ENCODE measurements at regions not wholly inside any gene's neighbourhood (a gene's known extent, or its start where the extent isn't known, plus 50 kb on each side); places are given as distances from the start of the nearest gene placed in this dataset.

DNA sequence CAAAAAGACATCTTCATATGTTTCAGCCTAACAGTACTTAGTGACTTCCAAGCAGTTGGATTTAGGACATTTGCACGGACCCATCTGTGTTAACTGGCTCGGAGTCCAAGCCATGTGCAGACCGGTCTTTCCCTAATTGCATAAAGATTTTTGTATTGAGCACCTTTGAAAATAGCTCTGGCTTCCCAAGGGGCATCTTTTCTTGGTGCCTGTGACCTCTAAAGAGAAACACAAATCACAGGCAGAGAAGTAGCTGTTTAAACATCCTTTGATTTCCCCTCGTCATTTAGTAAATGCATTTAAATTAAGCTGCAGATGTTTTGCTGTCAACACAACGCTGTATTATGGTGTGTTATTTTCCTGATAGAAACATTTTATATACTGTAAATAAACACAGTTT lies 288.2 kb upstream of the SALL1 start:
- Histone ChIP-seq H3K9me3 (no peaks in the 10 kb centered on the region), H3K4me1 (ENCODE audit: control insufficient read depth in 1 of 2, insufficient read depth in 1 of 2, low read depth in 1 of 2, low read length in 1 of 2) (no peaks in the 10 kb centered on the region), H3K27ac (no peak overlapping the region), H3K27me3 (peaks cover 44% of the 10 kb centered on the region), H3K36me3 (no peaks in the 10 kb centered on the region), H3K4me3 (ENCODE audit: low read depth in 1 of 2, low read length in 1 of 2) (no peak overlapping the region)
- TF ChIP-seq, protein P1, sequence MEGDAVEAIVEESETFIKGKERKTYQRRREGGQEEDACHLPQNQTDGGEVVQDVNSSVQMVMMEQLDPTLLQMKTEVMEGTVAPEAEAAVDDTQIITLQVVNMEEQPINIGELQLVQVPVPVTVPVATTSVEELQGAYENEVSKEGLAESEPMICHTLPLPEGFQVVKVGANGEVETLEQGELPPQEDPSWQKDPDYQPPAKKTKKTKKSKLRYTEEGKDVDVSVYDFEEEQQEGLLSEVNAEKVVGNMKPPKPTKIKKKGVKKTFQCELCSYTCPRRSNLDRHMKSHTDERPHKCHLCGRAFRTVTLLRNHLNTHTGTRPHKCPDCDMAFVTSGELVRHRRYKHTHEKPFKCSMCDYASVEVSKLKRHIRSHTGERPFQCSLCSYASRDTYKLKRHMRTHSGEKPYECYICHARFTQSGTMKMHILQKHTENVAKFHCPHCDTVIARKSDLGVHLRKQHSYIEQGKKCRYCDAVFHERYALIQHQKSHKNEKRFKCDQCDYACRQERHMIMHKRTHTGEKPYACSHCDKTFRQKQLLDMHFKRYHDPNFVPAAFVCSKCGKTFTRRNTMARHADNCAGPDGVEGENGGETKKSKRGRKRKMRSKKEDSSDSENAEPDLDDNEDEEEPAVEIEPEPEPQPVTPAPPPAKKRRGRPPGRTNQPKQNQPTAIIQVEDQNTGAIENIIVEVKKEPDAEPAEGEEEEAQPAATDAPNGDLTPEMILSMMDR (IDR thresholded peaks at IDR 0.05): no peak

DNA sequence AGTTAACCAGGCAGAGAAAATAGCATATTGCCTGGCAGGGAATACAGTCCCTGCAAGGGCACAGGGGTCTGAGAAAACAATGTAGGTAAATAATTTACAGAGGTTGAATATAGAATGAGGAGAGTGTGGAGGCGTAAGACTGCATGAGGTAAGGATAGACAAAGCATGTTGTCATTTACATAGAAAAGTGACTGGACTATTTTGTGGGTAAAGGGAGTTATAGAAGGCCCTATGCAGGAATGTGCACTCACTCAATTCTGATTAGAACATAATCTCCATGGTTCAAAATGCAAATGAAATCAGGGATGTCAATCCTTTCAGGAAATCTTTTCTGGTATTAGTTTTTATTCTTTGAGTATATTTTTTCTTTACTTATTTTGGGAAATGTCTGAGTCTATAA lies 285.7 kb upstream of the SALL1 start:
- TF ChIP-seq, protein P1 (IDR thresholded peaks at IDR 0.05): no peak
- Histone ChIP-seq H3K36me3 (no peaks in the 10 kb centered on the region), H3K4me3 (ENCODE audit: low read depth in 1 of 2, low read length in 1 of 2) (no peak overlapping the region), H3K27me3 (peaks cover 28% of the 10 kb centered on the region), H3K27ac (no peak overlapping the region), H3K4me1 (ENCODE audit: control insufficient read depth in 1 of 2, insufficient read depth in 1 of 2, low read depth in 1 of 2, low read length in 1 of 2) (no peaks in the 10 kb centered on the region), H3K9me3 (no peaks in the 10 kb centered on the region)

DNA sequence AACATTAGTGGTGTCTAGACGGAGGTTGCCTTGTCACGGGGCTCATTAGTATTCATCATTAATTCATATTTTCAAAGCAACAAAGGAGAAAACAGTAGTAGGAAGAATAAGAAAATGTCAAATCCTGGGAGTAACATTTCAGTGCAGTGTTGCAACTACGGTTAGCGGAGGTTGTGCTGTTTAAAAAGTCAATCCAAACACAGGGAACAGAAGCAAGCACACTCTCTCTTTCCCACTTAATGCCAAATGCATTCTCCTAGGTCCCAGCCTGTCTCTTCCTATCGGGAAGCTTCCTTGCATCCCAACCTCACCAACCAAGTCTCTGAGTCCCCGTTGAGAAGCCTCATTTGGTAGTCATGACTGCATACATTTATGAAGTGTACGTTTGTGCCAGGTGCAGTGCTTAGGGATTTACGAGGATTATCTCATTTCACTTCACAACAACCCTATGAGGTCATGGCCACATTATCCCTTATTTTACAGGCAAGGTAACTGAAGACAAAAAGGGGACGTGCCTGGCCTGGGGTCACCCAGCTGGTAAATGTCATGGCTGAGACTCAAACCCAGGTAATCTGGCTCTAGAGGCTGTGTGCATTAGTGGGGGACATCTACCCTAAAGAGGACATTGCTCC lies 283.6 kb upstream of the SALL1 start:
- no peaks in the 10 kb centered on the region for H3K9me3 ChIP-seq
- H3K4me1 ChIP-seq (ENCODE audit: control insufficient read depth in 1 of 2, insufficient read depth in 1 of 2, low read depth in 1 of 2, low read length in 1 of 2): no peaks in the 10 kb centered on the region
- no peaks in the 10 kb centered on the region for H3K36me3 ChIP-seq
- H3K27ac ChIP-seq: no peak overlapping the region
- peaks cover 7% of the 10 kb centered on the region for H3K27me3 ChIP-seq
- TF ChIP-seq, protein P1 (IDR thresholded peaks at IDR 0.05): no peak
- H3K4me3 ChIP-seq (ENCODE audit: low read depth in 1 of 2, low read length in 1 of 2): no peak overlapping the region

DNA sequence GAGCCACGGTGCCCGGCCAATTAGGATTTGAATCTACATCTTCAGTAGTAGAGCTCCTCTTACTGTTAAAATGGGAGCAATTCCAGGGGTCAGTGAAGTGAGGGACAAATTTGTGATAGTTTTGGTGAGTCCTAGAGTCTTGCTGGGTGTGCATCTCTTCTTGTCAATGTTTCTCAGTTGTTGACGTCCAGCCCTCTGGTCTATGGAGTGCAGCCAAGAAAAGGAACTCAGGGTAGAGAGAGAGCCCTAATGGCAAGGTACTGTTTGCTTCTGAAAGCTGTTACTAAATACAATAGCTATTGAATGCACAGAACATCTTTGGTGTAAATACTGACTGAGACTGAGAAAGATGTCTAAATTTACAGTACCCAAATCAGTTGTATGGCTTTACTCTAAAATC lies 282.5 kb upstream of the SALL1 start:
- Histone ChIP-seq H3K27me3 (no peaks in the 10 kb centered on the region), H3K4me3 (ENCODE audit: low read depth in 1 of 2, low read length in 1 of 2) (no peak overlapping the region), H3K36me3 (no peaks in the 10 kb centered on the region), H3K9me3 (no peaks in the 10 kb centered on the region), H3K4me1 (ENCODE audit: control insufficient read depth in 1 of 2, insufficient read depth in 1 of 2, low read depth in 1 of 2, low read length in 1 of 2) (no peaks in the 10 kb centered on the region), H3K27ac (no peak overlapping the region)
- TF ChIP-seq, protein P1 (IDR thresholded peaks at IDR 0.05): no peak

DNA sequence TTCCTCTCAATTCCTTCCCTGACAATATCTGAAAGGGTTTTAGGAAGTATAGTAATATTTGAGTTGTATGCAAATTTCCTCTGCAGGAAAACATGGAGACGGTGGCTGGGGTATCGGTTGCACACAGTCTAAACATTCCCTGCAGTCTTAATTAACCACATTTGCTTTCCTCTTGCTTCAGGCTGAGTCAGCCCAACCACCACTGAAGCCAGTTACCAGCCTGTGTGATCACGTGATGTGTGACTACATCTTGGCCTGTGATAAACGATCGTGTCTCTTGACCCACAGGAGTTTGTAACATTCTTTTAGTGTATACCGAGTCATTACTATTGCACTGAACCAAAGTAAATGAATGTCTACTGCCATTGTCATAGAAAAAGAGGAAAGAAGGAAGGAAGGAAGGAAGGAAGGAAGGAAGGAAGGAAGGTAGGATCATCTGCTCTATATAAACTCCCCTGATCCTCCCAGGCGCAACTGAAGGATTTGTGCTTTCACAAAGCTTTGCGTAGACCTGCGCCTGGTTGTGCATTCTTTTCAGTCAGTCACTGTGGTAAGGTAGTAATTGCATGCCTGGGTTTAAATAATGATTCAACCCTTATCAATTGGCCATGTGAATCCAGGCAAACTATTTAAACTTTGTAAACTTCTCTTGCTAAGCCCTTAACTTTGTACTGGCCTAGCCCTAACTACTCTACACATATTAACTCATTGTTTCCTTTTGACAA lies 280.6 kb upstream of the SALL1 start:
- Histone ChIP-seq H3K27me3 (no peaks in the 10 kb centered on the region), H3K4me3 (ENCODE audit: low read depth in 1 of 2, low read length in 1 of 2) (no peak overlapping the region), H3K9me3 (no peaks in the 10 kb centered on the region), H3K4me1 (ENCODE audit: control insufficient read depth in 1 of 2, insufficient read depth in 1 of 2, low read depth in 1 of 2, low read length in 1 of 2) (no peaks in the 10 kb centered on the region), H3K36me3 (no peaks in the 10 kb centered on the region), H3K27ac (no peak overlapping the region)
- TF ChIP-seq, protein P1 (IDR thresholded peaks at IDR 0.05): no peak
